ENCODE measurements at regions not wholly inside any gene's neighbourhood (a gene's known extent, or its start where the extent isn't known, plus 50 kb on each side); places are given as distances from the start of the nearest gene placed in this dataset.
"Not testable (repeated sequence)": the region's sequence is repeated elsewhere in the genome, so short reads cannot be mapped to it uniquely, and the experiment has no call there.

DNA sequence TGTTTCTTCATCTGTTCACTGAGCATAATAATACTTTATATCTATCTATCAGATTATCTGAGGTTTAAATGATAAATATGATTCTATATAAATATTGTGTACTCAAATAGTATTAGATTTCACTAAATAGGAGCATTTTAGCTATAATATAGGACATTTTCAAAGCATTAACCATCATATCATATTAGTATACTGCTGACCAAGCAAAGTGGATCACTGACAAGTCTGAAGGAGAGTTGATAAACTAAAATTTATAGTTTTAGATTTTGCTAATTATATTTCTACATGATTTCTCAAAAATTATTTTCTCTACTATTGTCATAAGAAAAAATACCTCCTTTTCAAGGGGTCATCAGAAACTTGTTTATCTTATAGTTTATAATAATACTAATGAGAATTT lies 937.8 kb upstream of the LRATD1 start (continued):
- TF ChIP-seq TSHZ1 (tag by site-specific recombination; IDR thresholded peaks at IDR 0.05; ENCODE audit: borderline replicate concordance), result no peak
- TF ChIP-seq ZNF654 (tag by site-specific recombination; IDR thresholded peaks at IDR 0.05; ENCODE audit: low read depth), result no peak
- TF ChIP-seq ZSCAN30 (tag by site-specific recombination; IDR thresholded peaks at IDR 0.05), result no peak
- TF ChIP-seq ZBTB48 (tag by site-specific recombination; IDR thresholded peaks at IDR 0.05), result no peak
- no peak for TF ChIP-seq ZNF623 (tag by site-specific recombination; IDR thresholded peaks at IDR 0.05)
- TF ChIP-seq PATZ1 (tag by site-specific recombination; IDR thresholded peaks at IDR 0.05), result no peak

DNA sequence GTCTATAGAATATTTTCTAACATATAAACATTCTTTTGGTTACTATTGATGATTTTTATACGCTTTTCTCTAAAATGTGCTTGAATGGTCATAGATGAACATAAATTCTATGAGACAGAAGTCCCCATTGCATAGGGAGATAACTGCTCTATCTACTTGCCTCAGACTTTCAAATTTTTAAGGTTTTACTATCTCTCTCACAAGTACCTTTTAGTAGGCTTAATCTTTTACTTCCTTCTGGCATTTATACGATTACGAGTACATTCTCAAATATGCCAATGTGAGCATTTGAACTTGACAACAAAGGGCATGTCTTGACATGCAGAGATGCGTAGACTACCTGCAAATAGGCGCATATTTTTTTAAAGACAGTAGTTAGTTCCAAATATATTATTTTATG lies 935.9 kb upstream of the LRATD1 start:
- POLR2A ChIA-PET, result no interaction called here
- TF ChIP-seq ZNF394 (tag by site-specific recombination; IDR thresholded peaks at IDR 0.05; ENCODE audit: borderline replicate concordance) (no peak), ZNF571 (tag by site-specific recombination; IDR thresholded peaks at IDR 0.05) (no peak), ZNF514 (tag by site-specific recombination; IDR thresholded peaks at IDR 0.05) (no peak), ZNF223 (tag by site-specific recombination; IDR thresholded peaks at IDR 0.05) (no peak)
- TF ChIP-seq, protein P1, sequence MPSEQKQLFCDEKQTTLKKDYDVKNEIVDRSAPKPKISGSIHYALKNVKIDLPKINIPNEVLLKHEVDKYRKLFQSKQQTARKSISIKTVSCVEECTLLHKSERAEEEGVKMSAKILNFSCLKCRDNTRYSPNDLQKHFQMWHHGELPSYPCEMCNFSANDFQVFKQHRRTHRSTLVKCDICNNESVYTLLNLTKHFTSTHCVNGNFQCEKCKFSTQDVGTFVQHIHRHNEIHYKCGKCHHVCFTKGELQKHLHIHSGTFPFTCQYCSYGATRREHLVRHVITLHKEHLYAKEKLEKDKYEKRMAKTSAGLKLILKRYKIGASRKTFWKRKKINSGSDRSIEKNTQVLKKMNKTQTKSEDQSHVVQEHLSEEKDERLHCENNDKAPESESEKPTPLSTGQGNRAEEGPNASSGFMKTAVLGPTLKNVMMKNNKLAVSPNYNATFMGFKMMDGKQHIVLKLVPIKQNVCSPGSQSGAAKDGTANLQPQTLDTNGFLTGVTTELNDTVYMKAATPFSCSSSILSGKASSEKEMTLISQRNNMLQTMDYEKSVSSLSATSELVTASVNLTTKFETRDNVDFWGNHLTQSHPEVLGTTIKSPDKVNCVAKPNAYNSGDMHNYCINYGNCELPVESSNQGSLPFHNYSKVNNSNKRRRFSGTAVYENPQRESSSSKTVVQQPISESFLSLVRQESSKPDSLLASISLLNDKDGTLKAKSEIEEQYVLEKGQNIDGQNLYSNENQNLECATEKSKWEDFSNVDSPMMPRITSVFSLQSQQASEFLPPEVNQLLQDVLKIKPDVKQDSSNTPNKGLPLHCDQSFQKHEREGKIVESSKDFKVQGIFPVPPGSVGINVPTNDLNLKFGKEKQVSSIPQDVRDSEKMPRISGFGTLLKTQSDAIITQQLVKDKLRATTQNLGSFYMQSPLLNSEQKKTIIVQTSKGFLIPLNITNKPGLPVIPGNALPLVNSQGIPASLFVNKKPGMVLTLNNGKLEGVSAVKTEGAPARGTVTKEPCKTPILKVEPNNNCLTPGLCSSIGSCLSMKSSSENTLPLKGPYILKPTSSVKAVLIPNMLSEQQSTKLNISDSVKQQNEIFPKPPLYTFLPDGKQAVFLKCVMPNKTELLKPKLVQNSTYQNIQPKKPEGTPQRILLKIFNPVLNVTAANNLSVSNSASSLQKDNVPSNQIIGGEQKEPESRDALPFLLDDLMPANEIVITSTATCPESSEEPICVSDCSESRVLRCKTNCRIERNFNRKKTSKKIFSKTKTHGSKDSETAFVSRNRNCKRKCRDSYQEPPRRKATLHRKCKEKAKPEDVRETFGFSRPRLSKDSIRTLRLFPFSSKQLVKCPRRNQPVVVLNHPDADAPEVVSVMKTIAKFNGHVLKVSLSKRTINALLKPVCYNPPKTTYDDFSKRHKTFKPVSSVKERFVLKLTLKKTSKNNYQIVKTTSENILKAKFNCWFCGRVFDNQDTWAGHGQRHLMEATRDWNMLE (tag by site-specific recombination; conservative IDR thresholded peaks at IDR 0.05; ENCODE audit: low read depth), result no peak
- Histone ChIP-seq H3K36me3 (ENCODE audit: control insufficient read depth in 2 of 2, insufficient read depth in 1 of 2, low read length in 2 of 2) (no peaks in the 10 kb centered on the region), H3K27ac (ENCODE audit: extremely low read depth, low read depth, low read length) (no peak overlapping the region), H3K4me3 (ENCODE audit: low read depth, low read length) (no peak overlapping the region), H3K4me1 (ENCODE audit: control insufficient read depth, insufficient read depth, low read length) (no peaks in the 10 kb centered on the region), H3K9me3 (ENCODE audit: control insufficient read depth, insufficient read depth, low read depth, low read length) (no peaks in the 10 kb centered on the region)
- CTCF ChIA-PET, result no interaction called here

GRCh38 chr2:13698847-13699246 lies 933.7 kb upstream of the LRATD1 start:
- Histone ChIP-seq H3K36me3 (ENCODE audit: control insufficient read depth in 2 of 2, insufficient read depth in 1 of 2, low read length in 2 of 2) (no peaks in the 10 kb centered on the region), H3K4me1 (ENCODE audit: control insufficient read depth, insufficient read depth, low read length) (no peaks in the 10 kb centered on the region), H3K4me3 (ENCODE audit: low read depth, low read length) (no peak overlapping the region), H3K9me3 (ENCODE audit: control insufficient read depth, insufficient read depth, low read depth, low read length) (no peaks in the 10 kb centered on the region), H3K27ac (ENCODE audit: extremely low read depth, low read depth, low read length) (no peak overlapping the region)
- TF ChIP-seq ZNF600 (tag by site-specific recombination; IDR thresholded peaks at IDR 0.05), result no peak
- no peak for TF ChIP-seq ZFHX2 (tag by site-specific recombination; conservative IDR thresholded peaks at IDR 0.05)
- no peak for TF ChIP-seq ZNF530 (tag by site-specific recombination; IDR thresholded peaks at IDR 0.05; ENCODE audit: low read depth)
- no peak for TF ChIP-seq ZNF391 (tag by site-specific recombination; IDR thresholded peaks at IDR 0.05; ENCODE audit: borderline replicate concordance, low read depth)
- TF ChIP-seq ZNF654 (tag by site-specific recombination; IDR thresholded peaks at IDR 0.05; ENCODE audit: low read depth), result no peak
- no peak for TF ChIP-seq SCRT2 (tag by site-specific recombination; IDR thresholded peaks at IDR 0.05)
- no peak for TF ChIP-seq ZNF560 (tag by site-specific recombination; IDR thresholded peaks at IDR 0.05; ENCODE audit: borderline replicate concordance)
- TF ChIP-seq ZNF792 (tag by site-specific recombination; IDR thresholded peaks at IDR 0.05), result no peak
- TF ChIP-seq ZNF292 (tag by site-specific recombination; IDR thresholded peaks at IDR 0.05; ENCODE audit: borderline replicate concordance, low read depth), result no peak
- TF ChIP-seq ZNF24 (tag by site-specific recombination; IDR thresholded peaks at IDR 0.05), result no peak
- no peak for TF ChIP-seq ZNF677 (tag by site-specific recombination; IDR thresholded peaks at IDR 0.05)
- no peak for TF ChIP-seq ZXDB (tag by site-specific recombination; IDR thresholded peaks at IDR 0.05)
- ChIA-PET CTCF (no interaction called here), POLR2A (no interaction called here)

DNA sequence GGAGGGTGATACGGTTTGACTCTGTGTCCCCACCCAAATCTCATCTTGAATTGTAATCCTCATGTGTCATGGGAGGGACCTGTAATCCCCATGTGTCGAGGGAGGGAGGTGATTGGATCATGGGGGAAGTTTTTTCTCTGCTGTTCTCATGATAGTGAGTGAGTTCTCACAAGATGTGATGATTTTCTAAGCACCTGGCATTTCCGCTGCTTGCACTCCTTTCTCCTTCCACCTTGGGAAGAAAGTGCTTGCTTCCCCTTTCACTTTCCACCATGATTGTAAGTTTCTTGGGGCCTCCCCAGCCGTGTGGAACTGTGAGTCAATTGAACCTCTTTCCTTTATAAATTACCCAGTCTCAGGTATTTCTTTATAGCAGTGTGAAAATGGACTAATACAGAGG lies 932.6 kb upstream of the LRATD1 start:
- POLR2A ChIA-PET, CTCF ChIA-PET: not testable (repeated sequence)

More for the DNA sequence above, 932.6 kb upstream of the LRATD1 start:
- not testable (repeated sequence) for H3K27ac ChIP-seq (ENCODE audit: extremely low read depth, low read depth, low read length); H3K36me3 ChIP-seq (ENCODE audit: control insufficient read depth in 2 of 2, insufficient read depth in 1 of 2, low read length in 2 of 2); H3K9me3 ChIP-seq (ENCODE audit: control insufficient read depth, insufficient read depth, low read depth, low read length); H3K4me1 ChIP-seq (ENCODE audit: control insufficient read depth, insufficient read depth, low read length); H3K4me3 ChIP-seq (ENCODE audit: low read depth, low read length)
